ENCODE measurements at regions not wholly inside any gene's neighbourhood (a gene's known extent, or its start where the extent isn't known, plus 50 kb on each side); places are given as distances from the start of the nearest gene placed in this dataset.

- H3K9me3 ChIP-seq (ENCODE audit: control insufficient read depth, low read length) = no peaks in the 10 kb centered on the region
- no peaks in the 10 kb centered on the region for H3K27me3 ChIP-seq (ENCODE audit: control insufficient read depth, insufficient read depth, low read length, poor library complexity, severe bottlenecking)
- no peak overlapping the region for H3K4me3 ChIP-seq (ENCODE audit: low read length)
- 78 to 100% methylated on average over 1 of the region's 1 CpG for WGBS, 2 experiments (ENCODE audit: insufficient coverage in 1 of 2, insufficient read length in 1 of 2)
- no peak for DNase-seq
- Mint-ChIP-seq H3K27ac (no peak overlapping the region), H3K4me1 (peaks cover 2% of the 10 kb centered on the region), H3K27me3 (ENCODE audit: insufficient read depth) (no peaks in the 10 kb centered on the region), H3K9me3 (no peaks in the 10 kb centered on the region), H3K36me3 (ENCODE audit: low read depth) (no peaks in the 10 kb centered on the region), H3K4me3 (no peak overlapping the region)
- TF ChIP-seq CTCF (conservative IDR thresholded peaks at IDR 0.05) = no peak
- H3K9ac ChIP-seq (ENCODE audit: extremely low read depth, low read length, poor library complexity, severe bottlenecking) = no peak overlapping the region
- H3K36me3 ChIP-seq (ENCODE audit: control insufficient read depth, insufficient read depth, low read length) = no peaks in the 10 kb centered on the region
- H3K27ac ChIP-seq (ENCODE audit: low read depth, low read length) = no peak overlapping the region
- no peaks in the 10 kb centered on the region for H3K4me1 ChIP-seq (ENCODE audit: control insufficient read depth, insufficient read depth, low read length)
Observed at GRCh38 chr21:30048570-30048969, 108.8 kb upstream of the GRIK1 start.

GRCh38 chr21:30044447-30045064 lies 104.8 kb upstream of the GRIK1 start:
- no peak overlapping the region for H3K4me3 ChIP-seq (ENCODE audit: low read length)
- Mint-ChIP-seq H3K4me3 (no peak overlapping the region), H3K27me3 (ENCODE audit: insufficient read depth) (no peaks in the 10 kb centered on the region), H3K9me3 (no peaks in the 10 kb centered on the region), H3K4me1 (peaks cover 2% of the 10 kb centered on the region), H3K36me3 (ENCODE audit: low read depth) (no peaks in the 10 kb centered on the region), H3K27ac (no peak overlapping the region)
- TF ChIP-seq CTCF (conservative IDR thresholded peaks at IDR 0.05) = peak; percentile 95
- H3K27ac ChIP-seq (ENCODE audit: low read depth, low read length) = no peak overlapping the region
- no peak overlapping the region for H3K9ac ChIP-seq (ENCODE audit: extremely low read depth, low read length, poor library complexity, severe bottlenecking)
- WGBS, 2 experiments (ENCODE audit: insufficient coverage in 1 of 2, insufficient read length in 1 of 2) = 77 to 79% methylated on average over 3 of the region's 3 CpGs
- H3K27me3 ChIP-seq (ENCODE audit: control insufficient read depth, insufficient read depth, low read length, poor library complexity, severe bottlenecking) = no peaks in the 10 kb centered on the region
- H3K4me1 ChIP-seq (ENCODE audit: control insufficient read depth, insufficient read depth, low read length) = no peaks in the 10 kb centered on the region
- no peaks in the 10 kb centered on the region for H3K9me3 ChIP-seq (ENCODE audit: control insufficient read depth, low read length)
- peak; percentile 46 for DNase-seq
- no peaks in the 10 kb centered on the region for H3K36me3 ChIP-seq (ENCODE audit: control insufficient read depth, insufficient read depth, low read length)

GRCh38 chr21:30042443-30042842 lies 102.6 kb upstream of the GRIK1 start:
- H3K27me3 Mint-ChIP-seq (ENCODE audit: insufficient read depth) = no peaks in the 10 kb centered on the region
- Histone ChIP-seq H3K4me1 (ENCODE audit: control insufficient read depth, insufficient read depth, low read length) (no peaks in the 10 kb centered on the region), H3K9ac (ENCODE audit: extremely low read depth, low read length, poor library complexity, severe bottlenecking) (no peak overlapping the region), H3K4me3 (ENCODE audit: low read length) (no peak overlapping the region), H3K9me3 (ENCODE audit: control insufficient read depth, low read length) (no peaks in the 10 kb centered on the region), H3K27me3 (ENCODE audit: control insufficient read depth, insufficient read depth, low read length, poor library complexity, severe bottlenecking) (no peaks in the 10 kb centered on the region), H3K27ac (ENCODE audit: low read depth, low read length) (no peak overlapping the region), H3K36me3 (ENCODE audit: control insufficient read depth, insufficient read depth, low read length) (no peaks in the 10 kb centered on the region)
- no peak for DNase-seq
- H3K9me3 Mint-ChIP-seq = no peaks in the 10 kb centered on the region
- no peak overlapping the region for H3K27ac Mint-ChIP-seq
- H3K36me3 Mint-ChIP-seq (ENCODE audit: low read depth) = no peaks in the 10 kb centered on the region
- H3K4me3 Mint-ChIP-seq = no peak overlapping the region
- TF ChIP-seq CTCF (conservative IDR thresholded peaks at IDR 0.05) = no peak
- H3K4me1 Mint-ChIP-seq = peaks cover 2% of the 10 kb centered on the region
- 86% methylated on average over 1 of the region's 1 CpG; no CpG with 5 or more reads in 1 of the 2 experiments for WGBS, 2 experiments (ENCODE audit: insufficient coverage in 1 of 2, insufficient read length in 1 of 2)

Data from endodermal cell (in vitro differentiated cells).